PC-3 (cell line): ENCODE measurements at regions not wholly inside any gene's neighbourhood (a gene's known extent, or its start where the extent isn't known, plus 50 kb on each side); places are given as distances from the start of the nearest gene placed in this dataset.

Experiments
- ATAC-seq: fragments of 200-7000 bp; cut with Tn5 transposase; 2 replicates; pipeline ENCODE4 v1.9.1; 2020; ENCODE audit warnings: mild to moderate bottlenecking, moderate library complexity
- BruUV-seq: library from RNA; stranded (reverse); fragments of 400-500 nt; replicated peaks from 2 replicates; lab custom pipeline; 2021; lab: Mats Ljungman, UMichigan
- CTCF ChIA-PET: fragments of 300-600 bp; sonication (Branson Sonifier 250); formaldehyde crosslinking; loops from one replicate; lab custom pipeline; 2022; ENCODE audit warnings: antibody characterized with exemption; lab: Charles Lee
- POLR2A ChIA-PET: fragments of 300-600 bp; sonication (Branson Sonifier 250); formaldehyde crosslinking; loops from one replicate; lab custom pipeline; 2022; ENCODE audit warnings: antibody characterized with exemption; ENCODE audit not compliant: unreplicated experiment; lab: Charles Lee
- DNase-seq: peaks from one replicate; pipeline ENCODE4 v3.0.0-alpha.2; 2015
- H2AFZ ChIP-seq: fragments of 300-600 bp; sonication (generic); 2 replicates; pipeline ENCODE4 v1.6.0; 2016; ENCODE audit warnings: antibody characterized with exemption, low read length
- H3F3A ChIP-seq: fragments of 300-600 bp; sonication (generic); one replicate; pipeline ENCODE4 v1.6.0; 2017; ENCODE audit warnings: antibody characterized with exemption, low read length, control low read depth, mild to moderate bottlenecking; ENCODE audit not compliant: unreplicated experiment
- H3K27ac ChIP-seq: fragments of 300-600 bp; sonication (generic); 2 replicates; pipeline ENCODE4 v1.5.1; 2016; ENCODE audit warnings: mild to moderate bottlenecking, low read length
- H3K27me3 ChIP-seq: fragments of 300-600 bp; sonication (generic); 2 replicates; pipeline ENCODE4 v1.6.1; 2016; ENCODE audit warnings: low read length, mixed read lengths
- H3K36me3 ChIP-seq: fragments of 300-600 bp; sonication (generic); 2 replicates; pipeline ENCODE4 v1.6.1; 2016; ENCODE audit warnings: low read depth, mixed run types, low read length, mixed read lengths
- H3K4me1 ChIP-seq: fragments of 300-600 bp; sonication (generic); 2 replicates; pipeline ENCODE4 v1.5.1; 2016; ENCODE audit warnings: low read length; ENCODE audit not compliant: insufficient read depth
- H3K4me2 ChIP-seq: fragments of 300-600 bp; sonication (generic); 2 replicates; pipeline ENCODE4 v1.6.0; 2016; ENCODE audit warnings: low read length
- H3K4me3 ChIP-seq: fragments of 300-600 bp; sonication (generic); 2 replicates; pipeline ENCODE4 v1.5.1; 2016; ENCODE audit warnings: mild to moderate bottlenecking, low read length, mixed read lengths
- H3K79me2 ChIP-seq: fragments of 300-600 bp; sonication (generic); 2 replicates; pipeline ENCODE4 v1.6.1; 2017; ENCODE audit warnings: low read length, mixed read lengths
- H3K9ac ChIP-seq: fragments of 300-600 bp; sonication (generic); 2 replicates; pipeline ENCODE4 v1.6.0; 2016; ENCODE audit warnings: mild to moderate bottlenecking, low read length
- H3K9me2 ChIP-seq: fragments of 300-600 bp; sonication (generic); replicated peaks from 2 replicates; pipeline ENCODE4 v1.6.1; 2016; ENCODE audit warnings: mixed run types, low read length, mixed read lengths
- H3K9me3 ChIP-seq: fragments of 300-600 bp; sonication (generic); 2 replicates; pipeline ENCODE4 v1.6.1; 2016; ENCODE audit warnings: low read length, mixed read lengths
- H4K20me1 ChIP-seq: fragments of 300-600 bp; sonication (generic); 2 replicates; pipeline ENCODE4 v1.6.1; 2016; ENCODE audit warnings: low read length, mixed read lengths
- CTCF ChIP-seq: fragments of 300-600 bp; sonication (generic); conservative IDR thresholded peaks from 2 replicates; pipeline ENCODE4 v1.5.1; 2017; ENCODE audit warnings: antibody characterized with exemption, low read depth, mild to moderate bottlenecking, low read length
- EZH2 ChIP-seq: fragments of 300-600 bp; sonication (generic); IDR thresholded peaks from one replicate; pipeline ENCODE4 v1.6.1; 2017; ENCODE audit warnings: antibody characterized with exemption, mild to moderate bottlenecking, low read length; ENCODE audit not compliant: unreplicated experiment
- EZH2phosphoT487 ChIP-seq: fragments of 300-600 bp; sonication (generic); IDR thresholded peaks from 2 replicates; pipeline ENCODE4 v1.6.1; 2018; ENCODE audit warnings: mild to moderate bottlenecking, antibody characterized with exemption, low read length, borderline replicate concordance
- intact Hi-C: fragments of 100-400 bp; cut with micrococcal nuclease; formaldehyde crosslinking; loops from 2 replicates; pipeline ENCODE4 v1.9.0; 2023

- Histone ChIP-seq H3K79me2 (no peaks in the 10 kb centered on the region), H3K4me1 (no peaks in the 10 kb centered on the region), H4K20me1 (no peaks in the 10 kb centered on the region), H2AFZ (no peak overlapping the region), H3K27ac (no peak overlapping the region), H3K27me3 (no peaks in the 10 kb centered on the region), H3K36me3 (no peaks in the 10 kb centered on the region), H3K4me2 (no peak overlapping the region), H3K9ac (no peak overlapping the region), H3K4me3 (no peak overlapping the region), H3K9me3 (no peaks in the 10 kb centered on the region), H3K9me2 (no peaks in the 10 kb centered on the region), H3F3A (no peaks in the 10 kb centered on the region)
- intact Hi-C loops: no loop called here
- ChIA-PET POLR2A (no interaction called here), CTCF (no interaction called here)
- no peak for TF ChIP-seq EZH2phosphoT487
- no peak for TF ChIP-seq EZH2
- no peak for TF ChIP-seq CTCF
- BruUV-seq: no TSS peak
- DNase-seq (no peak), ATAC-seq (no peak)
Observed at GRCh38 chr2:136715146-136715545, 50.2 kb upstream of the THSD7B start.

GRCh38 chr2:136714452-136714951 lies 50.8 kb upstream of the THSD7B start:
- H3F3A ChIP-seq: no peaks in the 10 kb centered on the region
- ATAC-seq (no peak), DNase-seq (no peak)
- no peaks in the 10 kb centered on the region for H3K27me3 ChIP-seq
- H3K9me3 ChIP-seq: no peaks in the 10 kb centered on the region
- BruUV-seq: no TSS peak
- H3K4me3 ChIP-seq: no peak overlapping the region
- CTCF ChIA-PET: no interaction called here
- H3K4me2 ChIP-seq: no peak overlapping the region
- no peak overlapping the region for H2AFZ ChIP-seq
- no peaks in the 10 kb centered on the region for H3K36me3 ChIP-seq
- no peaks in the 10 kb centered on the region for H3K4me1 ChIP-seq
- intact Hi-C loops: no loop called here
- POLR2A ChIA-PET: no interaction called here
- no peaks in the 10 kb centered on the region for H4K20me1 ChIP-seq
- no peaks in the 10 kb centered on the region for H3K79me2 ChIP-seq
- no peak overlapping the region for H3K27ac ChIP-seq
- no peaks in the 10 kb centered on the region for H3K9me2 ChIP-seq
- H3K9ac ChIP-seq: no peak overlapping the region
- TF ChIP-seq EZH2 (no peak), CTCF (no peak), EZH2phosphoT487 (no peak)

GRCh38 chr2:136713739-136714138 lies 51.6 kb upstream of the THSD7B start:
- ChIA-PET CTCF (no interaction called here), POLR2A (no interaction called here)

More at GRCh38 chr2:136713739-136714138, 51.6 kb upstream of the THSD7B start:
- DNase-seq: no peak
- no TSS peak for BruUV-seq
- H3F3A ChIP-seq: no peaks in the 10 kb centered on the region
- TF ChIP-seq EZH2: no peak
- no peaks in the 10 kb centered on the region for H3K4me1 ChIP-seq
- H3K27ac ChIP-seq: no peak overlapping the region
- no peaks in the 10 kb centered on the region for H3K36me3 ChIP-seq
- H3K4me3 ChIP-seq: no peak overlapping the region
- no peak for ATAC-seq
- no peaks in the 10 kb centered on the region for H3K27me3 ChIP-seq
- H2AFZ ChIP-seq: no peak overlapping the region
- no peaks in the 10 kb centered on the region for H3K79me2 ChIP-seq
- H3K9me2 ChIP-seq: no peaks in the 10 kb centered on the region
- no peak overlapping the region for H3K4me2 ChIP-seq
- H3K9ac ChIP-seq: no peak overlapping the region
- H3K9me3 ChIP-seq: no peaks in the 10 kb centered on the region
- intact Hi-C loops: no loop called here
- no peaks in the 10 kb centered on the region for H4K20me1 ChIP-seq
